Dendritic cell treated with granulocyte-macrophage colony-stimulating factor and Interleukin-4, amounts not matched to agents 40 ng/mL and 50 ng/mL, for 4 days (primary cell): ENCODE measurements at regions not wholly inside any gene's neighbourhood (a gene's known extent, or its start where the extent isn't known, plus 50 kb on each side); places are given as distances from the start of the nearest gene placed in this dataset.

ENCODE experiments used
- H3K27ac Mint-ChIP-seq: one replicate; pipeline ENCODE4 v1.8.0; 2022; ENCODE audit warnings: mild to moderate bottlenecking, mixed read lengths
- H3K27me3 Mint-ChIP-seq: one replicate; pipeline ENCODE4 v1.8.0; 2022; ENCODE audit warnings: mild to moderate bottlenecking, mixed read lengths
- H3K36me3 Mint-ChIP-seq: one replicate; pipeline ENCODE4 v1.8.0; 2022; ENCODE audit warnings: low read depth, mixed read lengths
- H3K4me1 Mint-ChIP-seq: one replicate; pipeline ENCODE4 v1.8.0; 2022; ENCODE audit warnings: low read depth, mixed read lengths
- H3K4me3 Mint-ChIP-seq: one replicate; pipeline ENCODE4 v1.8.0; 2022; ENCODE audit warnings: mild to moderate bottlenecking, moderate library complexity, mixed read lengths
- H3K9me3 Mint-ChIP-seq: one replicate; pipeline ENCODE4 v1.8.0; 2022; ENCODE audit warnings: mixed read lengths
- intact Hi-C: fragments of 100-400 bp; cut with micrococcal nuclease; formaldehyde crosslinking; loops from one replicate; pipeline ENCODE4 v1.15.0; 2022

DNA sequence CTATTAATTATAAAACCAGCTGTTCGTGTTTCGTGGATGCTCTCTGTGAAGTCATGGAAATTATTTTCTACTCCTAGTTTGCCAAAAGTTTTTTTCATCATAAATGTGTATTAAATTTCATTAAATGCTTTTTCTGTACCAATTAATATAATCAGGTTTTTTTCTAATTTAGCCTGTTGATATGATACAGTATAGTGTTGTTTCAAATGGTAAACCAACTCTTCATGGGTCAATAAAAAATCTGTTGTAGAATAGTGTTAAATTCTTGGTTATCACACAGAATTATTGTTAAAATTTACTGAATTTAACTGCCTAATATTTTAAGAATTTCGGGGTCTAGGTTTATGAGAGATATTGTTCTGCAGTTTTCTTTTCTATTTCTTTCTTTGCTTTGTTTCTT, 505.9 kb upstream of the MANEA start:
- Mint-ChIP-seq H3K27ac (no peak overlapping the region), H3K27me3 (no peaks in the 10 kb centered on the region), H3K9me3 (no peaks in the 10 kb centered on the region), H3K36me3 (no peaks in the 10 kb centered on the region), H3K4me1 (no peaks in the 10 kb centered on the region), H3K4me3 (no peak overlapping the region)
- intact Hi-C loops: no loop called here

DNA sequence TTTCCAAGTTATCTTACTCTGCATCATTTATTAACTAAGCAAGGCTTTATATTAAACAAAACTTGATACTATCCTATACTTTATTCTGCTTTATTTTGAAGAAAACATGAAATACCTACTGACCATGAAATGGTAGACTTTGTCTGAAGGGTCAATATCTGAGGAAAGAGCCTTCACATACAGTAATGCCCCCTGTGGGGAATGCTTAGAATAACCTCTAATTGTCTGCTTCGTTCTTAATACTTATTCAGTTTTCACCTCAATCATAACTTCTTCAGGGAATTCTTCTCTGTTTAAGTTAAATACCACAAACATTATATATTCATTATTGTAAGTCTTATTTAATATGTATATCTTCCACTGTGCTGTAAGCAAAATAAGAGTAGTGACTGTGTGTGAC, 498.9 kb upstream of the MANEA start:
- no peaks in the 10 kb centered on the region for H3K9me3 Mint-ChIP-seq
- no peaks in the 10 kb centered on the region for H3K27me3 Mint-ChIP-seq
- no peaks in the 10 kb centered on the region for H3K36me3 Mint-ChIP-seq
- H3K4me1 Mint-ChIP-seq: no peaks in the 10 kb centered on the region
- H3K27ac Mint-ChIP-seq: no peak overlapping the region
- intact Hi-C loops: no loop called here
- no peak overlapping the region for H3K4me3 Mint-ChIP-seq

DNA sequence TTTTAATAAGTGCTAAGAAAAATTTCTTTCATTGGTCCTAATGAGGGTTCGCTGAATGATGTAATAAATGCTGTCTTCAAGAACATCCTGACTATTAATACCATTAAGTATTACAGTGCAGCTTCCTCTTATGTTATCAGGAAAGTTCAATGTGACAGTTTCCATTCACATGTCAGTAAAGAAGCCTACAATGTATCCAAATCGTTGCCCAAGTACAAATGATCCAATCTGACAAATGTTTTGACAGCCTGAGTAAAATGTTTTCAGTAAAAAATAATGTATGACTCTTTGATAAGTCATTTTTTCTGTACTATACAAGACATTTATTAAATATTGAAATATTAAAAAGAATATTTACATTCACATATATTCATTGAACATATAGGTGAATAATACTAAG, 496.1 kb upstream of the MANEA start:
- H3K36me3 Mint-ChIP-seq: no peaks in the 10 kb centered on the region
- intact Hi-C loops: no loop called here
- H3K4me1 Mint-ChIP-seq: no peaks in the 10 kb centered on the region
- H3K4me3 Mint-ChIP-seq: no peak overlapping the region
- no peaks in the 10 kb centered on the region for H3K9me3 Mint-ChIP-seq
- H3K27ac Mint-ChIP-seq: no peak overlapping the region
- H3K27me3 Mint-ChIP-seq: no peaks in the 10 kb centered on the region

- Mint-ChIP-seq H3K9me3 (no peaks in the 10 kb centered on the region), H3K27ac (no peak overlapping the region), H3K27me3 (no peaks in the 10 kb centered on the region), H3K4me1 (no peaks in the 10 kb centered on the region), H3K4me3 (no peak overlapping the region), H3K36me3 (no peaks in the 10 kb centered on the region)
- intact Hi-C loops: no loop called here
Observed at GRCh38 chr6:95081949-95082348, 495.4 kb upstream of the MANEA start.

DNA sequence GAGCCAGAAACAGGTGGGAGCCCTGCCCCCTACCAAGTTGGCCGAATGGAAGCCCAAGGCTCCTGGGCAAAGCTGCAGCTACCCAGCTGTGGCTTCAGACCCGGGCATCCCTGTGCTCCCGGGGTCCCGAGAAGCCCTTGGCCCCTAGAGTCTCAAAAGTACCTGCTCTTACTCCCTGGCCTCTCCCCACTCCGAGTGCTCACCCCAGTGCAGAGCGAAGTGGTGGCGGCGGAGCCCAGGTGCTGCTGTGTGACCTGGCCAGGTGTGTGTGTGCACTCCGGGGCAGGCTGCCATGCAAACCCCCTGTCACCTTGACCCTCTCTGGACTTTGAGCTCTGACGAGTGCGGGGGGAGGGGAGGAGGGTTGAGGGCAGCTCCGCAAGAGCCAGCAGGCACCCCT, 493.8 kb upstream of the MANEA start:
- intact Hi-C loops: no loop called here
- H3K9me3 Mint-ChIP-seq: no peaks in the 10 kb centered on the region
- no peak overlapping the region for H3K27ac Mint-ChIP-seq
- no peak overlapping the region for H3K4me3 Mint-ChIP-seq
- no peaks in the 10 kb centered on the region for H3K27me3 Mint-ChIP-seq
- no peaks in the 10 kb centered on the region for H3K36me3 Mint-ChIP-seq
- H3K4me1 Mint-ChIP-seq: no peaks in the 10 kb centered on the region

GRCh38 chr6:95084867-95085266, 492.5 kb upstream of the MANEA start:
- Mint-ChIP-seq H3K36me3 (no peaks in the 10 kb centered on the region), H3K4me1 (no peaks in the 10 kb centered on the region)

GRCh38 chr6:95087394-95088097, 489.8 kb upstream of the MANEA start:
- H3K9me3 Mint-ChIP-seq: no peaks in the 10 kb centered on the region
- intact Hi-C loops: no loop called here
- no peak overlapping the region for H3K27ac Mint-ChIP-seq
- no peak overlapping the region for H3K4me3 Mint-ChIP-seq
- no peaks in the 10 kb centered on the region for H3K36me3 Mint-ChIP-seq
- H3K4me1 Mint-ChIP-seq: no peaks in the 10 kb centered on the region
- no peaks in the 10 kb centered on the region for H3K27me3 Mint-ChIP-seq

More at GRCh38 chr6:95084867-95085266, 492.5 kb upstream of the MANEA start:
- H3K27ac Mint-ChIP-seq: no peak overlapping the region
- no peak overlapping the region for H3K4me3 Mint-ChIP-seq
- intact Hi-C loops: no loop called here
- no peaks in the 10 kb centered on the region for H3K9me3 Mint-ChIP-seq
- no peaks in the 10 kb centered on the region for H3K27me3 Mint-ChIP-seq

DNA sequence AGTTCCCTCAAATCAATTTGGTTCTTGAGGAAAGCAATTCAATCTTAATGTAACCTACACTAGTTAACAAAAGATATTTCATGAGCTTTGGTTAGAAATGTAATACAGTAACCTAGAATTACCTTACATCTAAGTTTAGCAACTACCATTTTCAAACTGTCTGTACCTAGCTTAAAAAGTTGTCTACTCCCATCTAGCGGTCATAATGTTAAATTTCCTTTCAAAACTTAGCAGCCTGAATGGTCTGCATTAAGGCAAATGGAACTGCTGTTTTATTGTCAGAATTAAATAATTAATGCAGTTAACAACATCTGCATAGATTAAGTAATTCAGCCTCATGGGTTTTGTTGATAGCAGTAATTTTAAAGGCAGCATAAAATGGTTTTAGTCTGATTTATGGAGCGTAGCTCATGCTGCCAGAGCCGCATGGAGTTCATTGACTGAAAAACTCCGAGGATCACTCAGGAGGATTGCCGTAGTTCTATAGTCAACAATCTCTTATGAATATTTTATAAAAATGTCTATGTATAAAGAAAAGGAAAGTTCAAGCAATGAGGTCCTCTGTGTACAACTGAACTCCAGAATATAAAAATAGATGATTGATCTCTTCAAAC, 485.4 kb upstream of the MANEA start:
- intact Hi-C loops: no loop called here
- Mint-ChIP-seq H3K36me3 (no peaks in the 10 kb centered on the region), H3K4me1 (no peaks in the 10 kb centered on the region), H3K27me3 (no peaks in the 10 kb centered on the region), H3K4me3 (no peak overlapping the region), H3K9me3 (no peaks in the 10 kb centered on the region), H3K27ac (no peak overlapping the region)

DNA sequence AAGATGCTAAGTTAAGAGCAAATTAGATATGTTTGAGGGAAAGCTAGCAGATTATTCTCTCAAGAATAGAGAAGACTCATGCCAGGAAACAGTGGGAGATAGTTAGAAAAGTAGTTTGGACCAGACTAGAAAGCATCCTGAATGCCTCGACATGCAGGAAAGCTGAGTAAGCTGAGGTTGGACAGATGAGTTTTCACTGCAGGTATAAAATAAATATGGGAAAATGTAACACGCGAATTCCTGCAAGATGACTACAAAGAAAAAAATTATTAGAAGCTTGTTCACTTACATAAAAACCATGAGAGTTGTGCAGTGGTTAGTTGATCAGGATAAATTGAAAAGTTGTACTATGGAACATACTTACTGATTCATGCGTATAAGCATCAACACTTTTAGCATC, 484.2 kb upstream of the MANEA start:
- Mint-ChIP-seq H3K36me3 (no peaks in the 10 kb centered on the region), H3K27ac (no peak overlapping the region), H3K4me3 (no peak overlapping the region), H3K9me3 (no peaks in the 10 kb centered on the region), H3K4me1 (no peaks in the 10 kb centered on the region), H3K27me3 (no peaks in the 10 kb centered on the region)
- intact Hi-C loops: no loop called here

DNA sequence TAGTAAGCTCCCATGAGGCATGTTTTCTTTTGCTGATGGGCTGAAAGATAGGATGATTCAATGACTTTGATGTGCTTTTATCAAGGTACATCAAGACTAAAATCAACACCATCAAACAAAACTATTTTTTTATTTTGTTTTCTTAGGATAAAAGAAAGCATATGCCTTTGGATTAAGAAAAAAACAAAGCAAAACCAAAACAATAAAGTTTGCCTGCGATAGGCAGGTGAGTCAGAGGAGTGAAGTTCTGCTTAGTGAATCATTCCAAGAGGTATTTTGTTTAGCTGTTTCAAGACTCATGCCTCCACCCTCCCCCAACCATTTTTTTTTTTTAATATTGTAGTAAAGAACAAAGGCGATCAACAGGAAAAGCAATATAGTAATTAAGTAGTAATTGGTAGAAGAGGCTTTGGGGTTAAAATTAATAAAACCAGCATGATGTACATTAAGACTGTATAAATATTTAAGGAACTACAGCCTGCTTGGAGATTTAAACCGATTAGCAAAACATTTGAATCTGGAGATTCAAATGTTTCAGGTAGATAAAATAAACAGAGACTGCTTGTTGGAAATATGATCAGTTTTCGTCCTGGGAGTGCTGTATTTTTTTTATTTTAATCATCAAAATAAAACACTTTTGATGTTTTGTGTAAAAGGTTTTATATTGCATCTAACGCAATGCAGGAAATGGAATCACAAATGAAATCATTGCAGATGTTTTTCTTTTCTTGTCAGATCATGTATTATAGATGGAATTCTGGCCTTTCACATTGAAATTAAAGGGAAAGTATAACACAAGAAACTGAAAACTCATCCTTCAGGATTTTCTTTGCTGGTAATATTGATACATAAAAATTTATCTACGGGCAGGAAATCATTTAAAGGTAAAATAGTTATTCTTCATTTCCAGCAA, 482.3 kb upstream of the MANEA start:
- Mint-ChIP-seq H3K9me3 (no peaks in the 10 kb centered on the region), H3K4me1 (no peaks in the 10 kb centered on the region), H3K4me3 (no peak overlapping the region), H3K36me3 (no peaks in the 10 kb centered on the region), H3K27me3 (no peaks in the 10 kb centered on the region), H3K27ac (no peak overlapping the region)
- intact Hi-C loops: no loop called here

DNA sequence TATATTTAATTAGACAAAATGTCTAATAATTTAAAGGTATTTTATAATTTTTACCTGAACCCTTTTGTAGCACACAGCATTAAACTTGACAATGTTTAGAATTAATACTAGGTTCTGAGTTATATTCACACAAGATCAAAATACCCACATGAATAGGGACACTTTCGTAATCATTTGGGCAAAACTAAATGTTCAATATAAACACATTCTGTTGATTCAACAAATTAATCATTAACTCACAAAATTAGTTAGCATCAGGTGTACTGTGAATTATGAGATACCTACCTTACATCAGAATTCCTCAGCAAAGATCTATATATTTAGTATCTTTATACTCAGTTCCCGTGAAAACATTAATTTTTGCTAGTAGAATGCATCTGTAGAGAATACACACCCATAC, 481.5 kb upstream of the MANEA start:
- Mint-ChIP-seq H3K4me3 (no peak overlapping the region), H3K27ac (no peak overlapping the region), H3K4me1 (no peaks in the 10 kb centered on the region), H3K9me3 (no peaks in the 10 kb centered on the region), H3K36me3 (no peaks in the 10 kb centered on the region), H3K27me3 (no peaks in the 10 kb centered on the region)
- intact Hi-C loops: no loop called here

DNA sequence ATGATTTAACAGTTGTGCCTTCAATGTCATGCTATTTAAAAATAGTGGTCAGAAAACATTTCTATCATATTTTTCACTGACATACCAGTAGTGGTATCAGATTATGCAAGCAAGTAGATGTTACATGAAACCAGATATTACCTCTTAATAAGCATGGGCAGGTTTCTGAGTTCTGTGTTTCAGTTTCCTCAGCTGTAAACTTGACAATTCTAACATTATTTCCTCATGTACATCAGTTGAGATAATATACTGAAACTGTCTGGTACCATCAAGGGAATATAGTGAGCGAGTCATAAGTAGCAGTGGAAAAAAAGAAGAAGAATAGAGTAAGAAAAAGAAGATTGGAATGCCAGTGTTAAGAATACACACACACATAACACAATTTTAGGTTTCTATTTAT, 477.9 kb upstream of the MANEA start:
- no peaks in the 10 kb centered on the region for H3K4me1 Mint-ChIP-seq
- H3K27ac Mint-ChIP-seq: no peak overlapping the region
- no peaks in the 10 kb centered on the region for H3K9me3 Mint-ChIP-seq
- H3K27me3 Mint-ChIP-seq: no peaks in the 10 kb centered on the region
- no peaks in the 10 kb centered on the region for H3K36me3 Mint-ChIP-seq
- intact Hi-C loops: no loop called here
- H3K4me3 Mint-ChIP-seq: no peak overlapping the region

GRCh38 chr6:95109212-95109611, 468.1 kb upstream of the MANEA start:
- no peaks in the 10 kb centered on the region for H3K4me1 Mint-ChIP-seq
- H3K4me3 Mint-ChIP-seq: no peak overlapping the region
- H3K9me3 Mint-ChIP-seq: no peaks in the 10 kb centered on the region
- H3K36me3 Mint-ChIP-seq: no peaks in the 10 kb centered on the region
- intact Hi-C loops: no loop called here
- no peak overlapping the region for H3K27ac Mint-ChIP-seq
- H3K27me3 Mint-ChIP-seq: no peaks in the 10 kb centered on the region

DNA sequence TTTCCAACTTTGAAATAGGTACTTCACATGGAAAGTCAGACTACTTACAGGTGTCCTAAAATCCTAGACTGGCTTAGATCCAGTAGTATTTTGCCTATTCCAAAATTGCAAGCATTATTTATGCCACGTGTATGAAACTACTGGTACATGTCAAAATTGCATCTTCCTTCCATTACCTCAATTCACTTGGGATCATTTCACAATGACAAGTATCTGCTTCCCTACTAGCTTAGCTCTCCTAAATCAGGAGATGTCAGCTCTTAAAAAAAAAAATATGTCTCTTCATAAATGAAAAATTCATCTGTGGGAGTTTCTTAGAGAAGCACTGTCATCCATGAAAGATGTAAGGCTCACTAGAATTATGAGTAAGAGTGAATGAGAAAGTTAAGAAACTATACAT, 466.6 kb upstream of the MANEA start:
- H3K36me3 Mint-ChIP-seq: no peaks in the 10 kb centered on the region
- H3K9me3 Mint-ChIP-seq: no peaks in the 10 kb centered on the region
- H3K27me3 Mint-ChIP-seq: no peaks in the 10 kb centered on the region
- intact Hi-C loops: no loop called here
- no peaks in the 10 kb centered on the region for H3K4me1 Mint-ChIP-seq
- H3K27ac Mint-ChIP-seq: no peak overlapping the region
- H3K4me3 Mint-ChIP-seq: no peak overlapping the region
